Lower lobe of right lung (tissue), 2 donors: ENCODE measurements at regions not wholly inside any gene's neighbourhood (a gene's known extent, or its start where the extent isn't known, plus 50 kb on each side); places are given as distances from the start of the nearest gene placed in this dataset.

Source experiments
- ATAC-seq, 2 donors: fragments of 200-7000 bp; cut with Tn5 transposase; one replicate each; pipeline ENCODE4 v1.9.1; 2020 to 2022; ENCODE audit warnings: mild to moderate bottlenecking in 2 of 2, moderate library complexity in 2 of 2
- DNase-seq: peaks from one replicate; pipeline ENCODE4 v3.0.0-alpha.2; 2020
- H3K27ac ChIP-seq: fragments of 200-600 bp; one replicate; pipeline ENCODE4 v1.8.0; 2022
- H3K27me3 ChIP-seq: fragments of 200-600 bp; one replicate; pipeline ENCODE4 v1.8.0; 2022; ENCODE audit warnings: low read depth
- H3K36me3 ChIP-seq: fragments of 200-600 bp; one replicate; pipeline ENCODE4 v1.8.0; 2022; ENCODE audit warnings: mild to moderate bottlenecking
- H3K4me1 ChIP-seq: fragments of 200-600 bp; one replicate; pipeline ENCODE4 v1.8.0; 2022
- H3K4me3 ChIP-seq: fragments of 200-600 bp; one replicate; pipeline ENCODE4 v1.8.0; 2022; ENCODE audit warnings: mild to moderate bottlenecking
- H3K9me3 ChIP-seq: fragments of 200-600 bp; one replicate; pipeline ENCODE4 v1.8.0; 2022
- CTCF ChIP-seq: fragments of 200-600 bp; IDR thresholded peaks from one replicate; pipeline ENCODE4 v1.8.0; 2022; ENCODE audit warnings: antibody characterized with exemption, mild to moderate bottlenecking
- intact Hi-C: fragments of 100-400 bp; cut with DNase I; formaldehyde crosslinking; loops from one replicate; pipeline ENCODE4 v1.11.0; 2022
- donor health status: DM: no; HTN: yes; CAD: no; lungs with severe emphysema.

- TF ChIP-seq CTCF, result peak; percentile 8
- H3K27ac ChIP-seq, result no peak overlapping the region
- no peaks in the 10 kb centered on the region for H3K4me1 ChIP-seq
- H3K4me3 ChIP-seq, result no peak overlapping the region
- peaks cover 41% of the 10 kb centered on the region for H3K36me3 ChIP-seq
- no peaks in the 10 kb centered on the region for H3K27me3 ChIP-seq
- DNase-seq (no peak), ATAC-seq (no peak)
- intact Hi-C loops, result no loop called here
- no peaks in the 10 kb centered on the region for H3K9me3 ChIP-seq
Observed at GRCh38 chr1:223001653-223002634, 141.1 kb downstream of the TLR5 start.

- Histone ChIP-seq H3K27ac (no peak overlapping the region), H3K4me3 (no peak overlapping the region), H3K27me3 (no peaks in the 10 kb centered on the region), H3K36me3 (peaks cover 41% of the 10 kb centered on the region), H3K4me1 (no peaks in the 10 kb centered on the region), H3K9me3 (no peaks in the 10 kb centered on the region)
- DNase-seq (no peak), ATAC-seq (no peak)
- no peak for TF ChIP-seq CTCF
- intact Hi-C loops, result no loop called here
Observed at GRCh38 chr1:223003549-223003948, 139.5 kb downstream of the TLR5 start.

GRCh38 chr1:223006371-223006770 is 136.7 kb downstream of the TLR5 start:
- Histone ChIP-seq H3K4me3 (no peak overlapping the region), H3K27ac (no peak overlapping the region), H3K27me3 (no peaks in the 10 kb centered on the region), H3K36me3 (peaks cover 41% of the 10 kb centered on the region), H3K4me1 (no peaks in the 10 kb centered on the region), H3K9me3 (no peaks in the 10 kb centered on the region)
- ATAC-seq (no peak), DNase-seq (no peak)
- TF ChIP-seq CTCF, result no peak
- intact Hi-C loops, result no loop called here

- H3K36me3 ChIP-seq, result peaks cover 39% of the 10 kb centered on the region
- no peaks in the 10 kb centered on the region for H3K9me3 ChIP-seq
- DNase-seq (no peak), ATAC-seq (peak; percentile 84 to 90)
- intact Hi-C loops, result no loop called here
- H3K27me3 ChIP-seq, result no peaks in the 10 kb centered on the region
- H3K4me1 ChIP-seq, result no peaks in the 10 kb centered on the region
- no peak overlapping the region for H3K4me3 ChIP-seq
- TF ChIP-seq CTCF, result no peak
- no peak overlapping the region for H3K27ac ChIP-seq
Observed at GRCh38 chr1:223006917-223007648, 136.0 kb downstream of the TLR5 start.

GRCh38 chr1:223007935-223008334 is 135.1 kb downstream of the TLR5 start:
- no peak overlapping the region for H3K4me3 ChIP-seq
- peaks cover 30% of the 10 kb centered on the region for H3K36me3 ChIP-seq
- H3K4me1 ChIP-seq, result no peaks in the 10 kb centered on the region
- ATAC-seq, result no peak
- no peaks in the 10 kb centered on the region for H3K27me3 ChIP-seq
- intact Hi-C loops, result no loop called here
- no peak overlapping the region for H3K27ac ChIP-seq
- no peaks in the 10 kb centered on the region for H3K9me3 ChIP-seq
- TF ChIP-seq CTCF, result no peak
- DNase-seq, result no peak
